Thoracic aorta (tissue), 2 donors: ENCODE measurements at regions not wholly inside any gene's neighbourhood (a gene's known extent, or its start where the extent isn't known, plus 50 kb on each side); places are given as distances from the start of the nearest gene placed in this dataset.

Experiments used
- ATAC-seq: fragments of 150-250 bp; one replicate; pipeline ENCODE4 v1.8.0; 2017; ENCODE audit warnings: low read depth; ENCODE audit not compliant: insufficient number of reproducible peaks, low FRiP score
- DNase-seq: peaks from one replicate; pipeline ENCODE4 v3.0.0-alpha.2; 2020; ENCODE audit warnings: low spot score
- H3K27ac ChIP-seq, 2 donors: fragments of 200-600 bp; sonication (generic); 1 replicate in 1 of 2; 2 replicates in 1 of 2; pipeline ENCODE4 v1.5.1; 2016; ENCODE audit warnings: mild to moderate bottlenecking in 2 of 2, moderate library complexity in 2 of 2
- H3K27me3 ChIP-seq: fragments of 200-600 bp; sonication (generic); replicated peaks from 2 replicates; pipeline ENCODE4 v1.6.0; 2016; ENCODE audit warnings: mild to moderate bottlenecking; ENCODE audit not compliant: insufficient read depth
- H3K36me3 ChIP-seq: fragments of 200-600 bp; sonication (generic); one replicate; pipeline ENCODE4 v1.5.1; 2016
- H3K4me1 ChIP-seq, 2 donors: fragments of 200-600 bp; sonication (generic); 1 replicate in 1 of 2; 2 replicates in 1 of 2; pipeline versions ENCODE4 v1.5.1 to v1.6.0; 2016; ENCODE audit warnings: low read depth in 2 of 2, mild to moderate bottlenecking in 1 of 2; ENCODE audit not compliant: control insufficient read depth in 1 of 2
- H3K4me3 ChIP-seq: fragments of 200-600 bp; sonication (generic); 2 replicates; pipeline ENCODE4 v1.5.1; 2016; ENCODE audit warnings: mild to moderate bottlenecking
- H3K9me3 ChIP-seq: fragments of 200-600 bp; sonication (generic); 2 replicates; pipeline ENCODE4 v1.5.1; 2016
- TF ChIP-seq, protein P1 (sequence below): fragments of 200-600 bp; sonication (generic); IDR thresholded peaks from one replicate; pipeline ENCODE4 v1.5.1; 2019; ENCODE audit warnings: antibody characterized with exemption

DNA sequence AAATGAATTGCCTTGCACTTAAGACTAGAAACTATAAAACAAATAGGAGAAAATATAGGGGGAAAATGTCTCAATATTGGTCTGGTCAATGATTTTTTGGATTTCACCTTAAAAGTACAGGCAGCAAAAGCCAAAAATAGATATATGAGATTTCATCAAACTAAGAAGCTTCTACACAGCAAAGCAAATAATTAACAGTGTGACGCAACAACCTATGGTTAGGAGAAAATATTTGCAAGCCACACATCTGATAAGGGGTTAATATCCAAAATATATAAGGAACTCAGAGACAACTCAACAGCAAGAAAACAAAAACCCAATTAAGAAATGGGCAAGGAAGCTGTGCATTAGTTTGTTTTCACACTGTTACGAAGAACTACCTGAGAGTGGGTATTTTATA lies 89.1 kb downstream of the MAIP1 start:
- Histone ChIP-seq H3K27ac (no peak overlapping the region), H3K4me3 (no peak overlapping the region), H3K36me3 (no peaks in the 10 kb centered on the region), H3K27me3 (no peaks in the 10 kb centered on the region), H3K4me1 (no peaks in the 10 kb centered on the region), H3K9me3 (no peaks in the 10 kb centered on the region)
- no peak for ATAC-seq
- no peak for DNase-seq
- TF ChIP-seq, protein P1, sequence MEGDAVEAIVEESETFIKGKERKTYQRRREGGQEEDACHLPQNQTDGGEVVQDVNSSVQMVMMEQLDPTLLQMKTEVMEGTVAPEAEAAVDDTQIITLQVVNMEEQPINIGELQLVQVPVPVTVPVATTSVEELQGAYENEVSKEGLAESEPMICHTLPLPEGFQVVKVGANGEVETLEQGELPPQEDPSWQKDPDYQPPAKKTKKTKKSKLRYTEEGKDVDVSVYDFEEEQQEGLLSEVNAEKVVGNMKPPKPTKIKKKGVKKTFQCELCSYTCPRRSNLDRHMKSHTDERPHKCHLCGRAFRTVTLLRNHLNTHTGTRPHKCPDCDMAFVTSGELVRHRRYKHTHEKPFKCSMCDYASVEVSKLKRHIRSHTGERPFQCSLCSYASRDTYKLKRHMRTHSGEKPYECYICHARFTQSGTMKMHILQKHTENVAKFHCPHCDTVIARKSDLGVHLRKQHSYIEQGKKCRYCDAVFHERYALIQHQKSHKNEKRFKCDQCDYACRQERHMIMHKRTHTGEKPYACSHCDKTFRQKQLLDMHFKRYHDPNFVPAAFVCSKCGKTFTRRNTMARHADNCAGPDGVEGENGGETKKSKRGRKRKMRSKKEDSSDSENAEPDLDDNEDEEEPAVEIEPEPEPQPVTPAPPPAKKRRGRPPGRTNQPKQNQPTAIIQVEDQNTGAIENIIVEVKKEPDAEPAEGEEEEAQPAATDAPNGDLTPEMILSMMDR = no peak

DNA sequence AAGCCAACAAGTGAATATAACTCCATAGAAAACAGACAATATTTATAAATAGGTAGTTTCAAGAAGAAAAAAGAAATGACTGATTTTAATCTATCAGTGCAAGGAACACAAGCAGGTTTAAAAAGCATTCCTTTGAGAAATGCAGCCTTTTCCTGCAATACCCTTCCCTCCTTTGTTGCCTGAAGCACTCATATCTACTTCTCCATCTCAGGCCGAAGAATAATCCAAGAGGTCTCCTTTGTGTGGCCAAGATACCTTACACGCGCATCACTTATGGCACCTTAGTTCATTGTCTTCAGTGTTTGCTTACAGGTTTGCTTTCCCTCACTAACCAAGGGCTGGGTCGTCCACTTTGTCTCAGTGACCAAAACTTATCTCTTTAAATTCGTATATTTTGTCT lies 93.0 kb downstream of the MAIP1 start:
- H3K27ac ChIP-seq = no peak overlapping the region
- DNase-seq = no peak

DNA sequence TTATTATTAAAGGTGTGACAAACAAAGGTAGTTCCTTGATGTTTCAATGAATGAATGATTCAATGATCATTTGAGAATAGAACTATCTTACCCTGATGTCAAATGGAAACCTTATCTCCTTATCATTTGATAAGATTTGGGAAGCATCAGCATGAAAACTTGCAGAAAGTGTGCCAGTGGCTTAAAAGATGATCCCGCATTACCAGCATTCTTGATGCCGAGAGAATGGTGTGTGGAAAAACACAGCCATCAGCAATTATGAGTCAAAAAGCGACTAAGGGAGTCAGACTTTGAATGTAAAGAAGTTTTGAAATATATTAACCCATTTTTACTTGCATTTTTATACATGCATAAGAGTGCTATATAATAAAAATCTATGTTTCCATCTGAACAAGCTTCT lies 93.7 kb downstream of the MAIP1 start:
- H3K4me1 ChIP-seq = no peaks in the 10 kb centered on the region
- H3K9me3 ChIP-seq = no peaks in the 10 kb centered on the region
- H3K27ac ChIP-seq = no peak overlapping the region
- H3K4me3 ChIP-seq = no peak overlapping the region
- ATAC-seq (no peak), DNase-seq (no peak)
- H3K36me3 ChIP-seq = no peaks in the 10 kb centered on the region
- TF ChIP-seq, protein P1 = no peak
- H3K27me3 ChIP-seq = no peaks in the 10 kb centered on the region

More for the DNA sequence above, 93.0 kb downstream of the MAIP1 start:
- TF ChIP-seq, protein P1 = no peak
- Histone ChIP-seq H3K9me3 (no peaks in the 10 kb centered on the region), H3K4me1 (no peaks in the 10 kb centered on the region), H3K36me3 (no peaks in the 10 kb centered on the region), H3K4me3 (no peak overlapping the region), H3K27me3 (no peaks in the 10 kb centered on the region)
- ATAC-seq = no peak

DNA sequence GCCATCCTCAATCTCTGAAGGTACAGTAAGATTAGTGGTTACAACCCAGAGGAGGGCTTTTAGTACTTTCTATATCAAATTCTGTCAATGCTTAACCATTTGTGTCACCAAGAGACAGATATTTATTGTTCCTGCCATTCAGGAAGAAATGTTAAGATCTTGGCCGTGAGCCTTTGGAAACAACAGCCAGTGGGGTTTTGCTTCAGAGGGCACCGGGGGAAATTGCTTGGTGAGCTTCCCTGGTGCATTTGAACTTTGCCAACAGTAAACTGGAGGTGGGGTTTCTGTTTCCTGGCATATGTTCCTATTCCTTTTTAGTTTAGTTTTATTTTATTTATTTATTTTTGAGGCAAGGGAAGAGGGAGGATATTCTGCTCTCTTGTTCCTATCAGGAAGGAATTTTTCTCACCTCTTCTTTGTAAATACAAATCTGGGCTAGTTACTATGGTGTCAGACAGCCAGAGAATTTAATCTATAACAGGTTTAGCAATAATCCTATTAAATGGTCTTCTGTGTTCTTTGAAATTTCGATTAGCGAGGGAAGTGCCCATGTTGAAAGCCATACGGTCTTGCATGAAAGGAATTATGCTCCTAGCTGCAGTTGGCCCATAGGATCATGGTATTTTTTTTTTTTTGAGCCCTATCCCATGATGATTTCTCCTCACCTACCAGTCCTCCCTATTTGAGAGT lies 95.7 kb downstream of the MAIP1 start:
- ATAC-seq (no peak), DNase-seq (no peak)
- Histone ChIP-seq H3K27ac (no peak overlapping the region), H3K9me3 (no peaks in the 10 kb centered on the region), H3K36me3 (no peaks in the 10 kb centered on the region), H3K4me1 (no peaks in the 10 kb centered on the region), H3K27me3 (no peaks in the 10 kb centered on the region), H3K4me3 (no peak overlapping the region)
- TF ChIP-seq, protein P1 = no peak

DNA sequence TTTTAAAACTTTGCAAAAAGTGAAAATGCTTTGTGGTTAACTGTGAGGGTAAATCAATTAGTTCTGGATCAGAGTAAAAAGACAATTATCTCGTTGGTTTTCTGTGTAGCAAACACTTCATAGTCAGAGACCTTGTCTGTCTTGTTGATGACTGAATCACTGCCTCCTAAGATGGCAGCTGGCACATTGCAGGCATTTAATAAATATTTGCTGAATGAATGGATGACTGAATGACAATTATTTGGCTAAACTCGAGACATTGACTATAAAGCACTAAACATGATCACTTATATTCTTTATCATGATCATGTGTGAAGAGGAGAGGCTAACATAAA lies 96.2 kb downstream of the MAIP1 start:
- Histone ChIP-seq H3K27me3 (no peaks in the 10 kb centered on the region), H3K36me3 (no peaks in the 10 kb centered on the region), H3K27ac (no peak overlapping the region), H3K9me3 (no peaks in the 10 kb centered on the region), H3K4me3 (no peak overlapping the region), H3K4me1 (no peaks in the 10 kb centered on the region)
- TF ChIP-seq, protein P1 = no peak
- no peak for ATAC-seq
- DNase-seq = no peak
